ENCODE measurements at regions not wholly inside any gene's neighbourhood (a gene's known extent, or its start where the extent isn't known, plus 50 kb on each side); places are given as distances from the start of the nearest gene placed in this dataset.

- TF ChIP-seq EP300 (IDR thresholded peaks at IDR 0.05) = no peak
- TF ChIP-seq CTCF (IDR thresholded peaks at IDR 0.05) = no peak
- no peak for TF ChIP-seq POLR2AphosphoS5 (IDR thresholded peaks at IDR 0.05)
- no peak for TF ChIP-seq POLR2A (IDR thresholded peaks at IDR 0.05)
- no peak for DNase-seq (ENCODE audit: low spot score in 2 of 2)
- H3K27ac ChIP-seq = no peak overlapping the region
- H3K4me1 ChIP-seq = peaks cover 28% of the 10 kb centered on the region
- H3K4me3 ChIP-seq = no peak overlapping the region
- WGBS = 87% methylated on average over 4 of the region's 4 CpGs
- H3K36me3 ChIP-seq = no peaks in the 10 kb centered on the region
- no peaks in the 10 kb centered on the region for H3K27me3 ChIP-seq
- no peaks in the 10 kb centered on the region for H3K9me3 ChIP-seq
Measured at GRCh38 chr6:156391977-156392376, 385.2 kb upstream of the ARID1B start.

GRCh38 chr6:156391061-156391672 lies 386.0 kb upstream of the ARID1B start:
- no peaks in the 10 kb centered on the region for H3K27me3 ChIP-seq
- H3K27ac ChIP-seq = no peak overlapping the region
- peaks cover 21% of the 10 kb centered on the region for H3K4me1 ChIP-seq
- no peak for TF ChIP-seq POLR2AphosphoS5 (IDR thresholded peaks at IDR 0.05)
- TF ChIP-seq EP300 (IDR thresholded peaks at IDR 0.05) = no peak
- no peak for TF ChIP-seq CTCF (IDR thresholded peaks at IDR 0.05)
- TF ChIP-seq POLR2A (IDR thresholded peaks at IDR 0.05) = no peak
- WGBS = 54% methylated on average over 11 of the region's 11 CpGs
- no peaks in the 10 kb centered on the region for H3K36me3 ChIP-seq
- no peaks in the 10 kb centered on the region for H3K9me3 ChIP-seq
- H3K4me3 ChIP-seq = no peak overlapping the region
- no peak for DNase-seq (ENCODE audit: low spot score in 2 of 2)

- Histone ChIP-seq H3K9me3 (no peaks in the 10 kb centered on the region), H3K27ac (no peak overlapping the region), H3K27me3 (no peaks in the 10 kb centered on the region), H3K36me3 (no peaks in the 10 kb centered on the region), H3K4me3 (no peak overlapping the region), H3K4me1 (peaks cover 16% of the 10 kb centered on the region)
- TF ChIP-seq POLR2AphosphoS5 (IDR thresholded peaks at IDR 0.05) = no peak
- no peak for TF ChIP-seq EP300 (IDR thresholded peaks at IDR 0.05)
- 59% methylated on average over 3 of the region's 3 CpGs for WGBS
- DNase-seq (ENCODE audit: low spot score in 2 of 2) = no peak
Measured at GRCh38 chr6:156390621-156391020, 386.6 kb upstream of the ARID1B start.

GRCh38 chr6:156389296-156389695 lies 387.9 kb upstream of the ARID1B start:
- peaks cover 5% of the 10 kb centered on the region for H3K4me1 ChIP-seq
- no peaks in the 10 kb centered on the region for H3K27me3 ChIP-seq
- H3K9me3 ChIP-seq = no peaks in the 10 kb centered on the region
- 94% methylated on average over 7 of the region's 10 CpGs for WGBS
- no peak for TF ChIP-seq POLR2AphosphoS5 (IDR thresholded peaks at IDR 0.05)
- no peak overlapping the region for H3K27ac ChIP-seq
- DNase-seq (ENCODE audit: low spot score in 2 of 2) = no peak
- no peaks in the 10 kb centered on the region for H3K36me3 ChIP-seq
- H3K4me3 ChIP-seq = no peak overlapping the region

- Histone ChIP-seq H3K9me3 (no peaks in the 10 kb centered on the region), H3K36me3 (no peaks in the 10 kb centered on the region), H3K4me1 (peaks cover 2% of the 10 kb centered on the region), H3K27ac (no peak overlapping the region), H3K4me3 (no peak overlapping the region), H3K27me3 (no peaks in the 10 kb centered on the region)
- DNase-seq (ENCODE audit: low spot score in 2 of 2) = no peak
- 97% methylated on average over 4 of the region's 4 CpGs for WGBS
- no peak for TF ChIP-seq POLR2A (IDR thresholded peaks at IDR 0.05)
- TF ChIP-seq EP300 (IDR thresholded peaks at IDR 0.05) = no peak
- TF ChIP-seq CTCF (IDR thresholded peaks at IDR 0.05) = no peak
- TF ChIP-seq POLR2AphosphoS5 (IDR thresholded peaks at IDR 0.05) = no peak
Measured at GRCh38 chr6:156387472-156387871, 389.7 kb upstream of the ARID1B start.

GRCh38 chr6:156383059-156383458 lies 394.1 kb upstream of the ARID1B start:
- no peaks in the 10 kb centered on the region for H3K27me3 ChIP-seq
- H3K9me3 ChIP-seq = no peaks in the 10 kb centered on the region
- H3K36me3 ChIP-seq = no peaks in the 10 kb centered on the region
- no peak overlapping the region for H3K27ac ChIP-seq
- no peak overlapping the region for H3K4me3 ChIP-seq
- no peak for DNase-seq (ENCODE audit: low spot score in 2 of 2)
- H3K4me1 ChIP-seq = peaks cover 8% of the 10 kb centered on the region
- TF ChIP-seq POLR2AphosphoS5 (IDR thresholded peaks at IDR 0.05) = no peak
- TF ChIP-seq POLR2A (IDR thresholded peaks at IDR 0.05) = no peak
- TF ChIP-seq CTCF (IDR thresholded peaks at IDR 0.05) = no peak
- no peak for TF ChIP-seq EP300 (IDR thresholded peaks at IDR 0.05)
- 72% methylated on average over 2 of the region's 2 CpGs for WGBS

All from suprapubic skin (tissue), 4 donors.